Activated CD8-positive, alpha-beta T cell treated with anti-CD3 and anti-CD28 coated beads for 36 hours (primary cell): ENCODE measurements at regions not wholly inside any gene's neighbourhood (a gene's known extent, or its start where the extent isn't known, plus 50 kb on each side); places are given as distances from the start of the nearest gene placed in this dataset.
"Not testable (repeated sequence)": the region's sequence is repeated elsewhere in the genome, so short reads cannot be mapped to it uniquely, and the experiment has no call there.

Source experiments
- ATAC-seq: fragments of 200-7000 bp; cut with Tn5 transposase; one replicate; pipeline ENCODE4 v1.10.0; 2021; ENCODE audit warnings: mild to moderate bottlenecking, moderate library complexity
- CTCF ChIA-PET: fragments of 350-600 bp; sonication (Branson Sonifier 250); formaldehyde crosslinking; loops from one replicate; lab custom pipeline; 2021; ENCODE audit warnings: antibody characterized with exemption; lab: Charles Lee
- POLR2A ChIA-PET: fragments of 350-600 bp; sonication (Branson Sonifier 250); formaldehyde crosslinking; loops from one replicate; lab custom pipeline; 2021; ENCODE audit warnings: antibody characterized with exemption; lab: Charles Lee
- DNase-seq: peaks from one replicate; pipeline ENCODE4 v3.0.0-alpha.2; 2020
- H3K27ac Mint-ChIP-seq: one replicate; pipeline ENCODE4 v1.8.0; 2021; ENCODE audit warnings: mild to moderate bottlenecking, mixed read lengths
- H3K27me3 Mint-ChIP-seq: one replicate; pipeline ENCODE4 v1.8.0; 2021; ENCODE audit warnings: mixed read lengths
- H3K36me3 Mint-ChIP-seq: one replicate; pipeline ENCODE4 v1.8.0; 2021; ENCODE audit warnings: low read depth, mixed read lengths
- H3K4me1 Mint-ChIP-seq: one replicate; pipeline ENCODE4 v1.8.0; 2021; ENCODE audit warnings: low read depth, mixed read lengths
- H3K4me3 Mint-ChIP-seq: one replicate; pipeline ENCODE4 v1.8.0; 2021; ENCODE audit warnings: mild to moderate bottlenecking, moderate library complexity, mixed read lengths
- H3K9me3 Mint-ChIP-seq: one replicate; pipeline ENCODE4 v1.8.0; 2021; ENCODE audit warnings: mixed read lengths
- intact Hi-C: fragments of 100-400 bp; cut with micrococcal nuclease; formaldehyde crosslinking; loops from one replicate; pipeline ENCODE4 v1.10.0; 2022
- TF ChIP-seq, protein P1 (sequence below): fragments of 200-600 bp; IDR thresholded peaks from one replicate; pipeline ENCODE4 v1.8.0; 2022; ENCODE audit warnings: antibody characterized with exemption, mild to moderate bottlenecking

DNA sequence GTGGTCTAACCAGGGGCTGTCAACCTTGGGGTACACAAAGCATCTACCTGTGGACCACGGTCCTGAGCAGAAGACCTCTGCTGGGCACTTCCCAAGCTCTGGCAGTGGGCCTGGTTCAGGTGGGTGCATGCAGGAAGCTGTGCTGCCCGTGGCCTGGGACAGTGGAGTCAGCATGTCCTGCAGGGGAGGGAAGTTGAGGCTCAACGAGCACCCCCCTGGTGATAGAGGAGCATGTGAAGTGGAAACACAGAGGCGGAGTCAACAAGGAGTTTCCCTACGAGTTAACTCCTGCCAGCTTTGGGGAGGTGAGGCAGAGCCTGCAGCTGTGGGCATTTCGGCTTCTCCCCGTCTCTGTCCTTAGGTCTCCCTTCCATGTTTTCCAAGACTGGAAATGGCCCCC is 67.5 kb upstream of the IRX2 start:
- ChIA-PET CTCF (no interaction called here), POLR2A (no interaction called here)
- Mint-ChIP-seq H3K27me3 (no peaks in the 10 kb centered on the region), H3K9me3 (peaks cover 4% of the 10 kb centered on the region), H3K36me3 (no peaks in the 10 kb centered on the region), H3K4me3 (no peak overlapping the region), H3K4me1 (no peaks in the 10 kb centered on the region), H3K27ac (no peak overlapping the region)
- no peak for ATAC-seq
- intact Hi-C loops = no loop called here
- no peak for DNase-seq
- TF ChIP-seq, protein P1, sequence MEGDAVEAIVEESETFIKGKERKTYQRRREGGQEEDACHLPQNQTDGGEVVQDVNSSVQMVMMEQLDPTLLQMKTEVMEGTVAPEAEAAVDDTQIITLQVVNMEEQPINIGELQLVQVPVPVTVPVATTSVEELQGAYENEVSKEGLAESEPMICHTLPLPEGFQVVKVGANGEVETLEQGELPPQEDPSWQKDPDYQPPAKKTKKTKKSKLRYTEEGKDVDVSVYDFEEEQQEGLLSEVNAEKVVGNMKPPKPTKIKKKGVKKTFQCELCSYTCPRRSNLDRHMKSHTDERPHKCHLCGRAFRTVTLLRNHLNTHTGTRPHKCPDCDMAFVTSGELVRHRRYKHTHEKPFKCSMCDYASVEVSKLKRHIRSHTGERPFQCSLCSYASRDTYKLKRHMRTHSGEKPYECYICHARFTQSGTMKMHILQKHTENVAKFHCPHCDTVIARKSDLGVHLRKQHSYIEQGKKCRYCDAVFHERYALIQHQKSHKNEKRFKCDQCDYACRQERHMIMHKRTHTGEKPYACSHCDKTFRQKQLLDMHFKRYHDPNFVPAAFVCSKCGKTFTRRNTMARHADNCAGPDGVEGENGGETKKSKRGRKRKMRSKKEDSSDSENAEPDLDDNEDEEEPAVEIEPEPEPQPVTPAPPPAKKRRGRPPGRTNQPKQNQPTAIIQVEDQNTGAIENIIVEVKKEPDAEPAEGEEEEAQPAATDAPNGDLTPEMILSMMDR = no peak

DNA sequence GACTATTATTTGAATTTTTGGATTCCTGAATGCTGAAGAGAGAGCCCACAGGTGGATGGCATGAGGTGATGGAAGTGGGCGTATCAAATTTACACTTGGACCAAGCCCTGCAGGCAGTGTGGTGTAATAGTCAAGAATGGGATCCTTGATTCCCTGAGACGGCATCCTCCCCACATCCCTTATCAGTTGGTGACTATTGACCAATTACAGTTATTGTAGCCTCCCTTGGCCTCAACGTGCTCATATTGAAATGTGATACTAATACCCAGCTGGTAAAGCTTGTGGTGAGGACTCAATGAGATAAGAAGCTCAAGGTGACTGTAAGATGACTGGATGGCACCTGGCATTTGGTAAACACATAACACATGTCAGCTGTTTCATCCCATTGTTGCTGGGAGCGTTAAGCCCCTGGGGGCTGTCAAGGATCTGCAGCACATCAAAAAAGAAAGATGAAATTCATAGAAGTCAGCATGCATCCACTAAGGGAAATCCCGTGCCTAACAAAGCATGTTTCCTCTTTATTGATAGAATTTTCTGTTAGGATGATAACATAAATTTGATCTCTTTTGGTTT is 65.6 kb upstream of the IRX2 start:
- DNase-seq (no peak), ATAC-seq (no peak)
- Mint-ChIP-seq H3K27me3 (no peaks in the 10 kb centered on the region), H3K36me3 (no peaks in the 10 kb centered on the region), H3K4me3 (no peak overlapping the region), H3K9me3 (peaks cover 4% of the 10 kb centered on the region), H3K4me1 (no peaks in the 10 kb centered on the region), H3K27ac (no peak overlapping the region)
- TF ChIP-seq, protein P1 = no peak
- POLR2A ChIA-PET = no interaction called here
- CTCF ChIA-PET = no interaction called here
- intact Hi-C loops = no loop called here

DNA sequence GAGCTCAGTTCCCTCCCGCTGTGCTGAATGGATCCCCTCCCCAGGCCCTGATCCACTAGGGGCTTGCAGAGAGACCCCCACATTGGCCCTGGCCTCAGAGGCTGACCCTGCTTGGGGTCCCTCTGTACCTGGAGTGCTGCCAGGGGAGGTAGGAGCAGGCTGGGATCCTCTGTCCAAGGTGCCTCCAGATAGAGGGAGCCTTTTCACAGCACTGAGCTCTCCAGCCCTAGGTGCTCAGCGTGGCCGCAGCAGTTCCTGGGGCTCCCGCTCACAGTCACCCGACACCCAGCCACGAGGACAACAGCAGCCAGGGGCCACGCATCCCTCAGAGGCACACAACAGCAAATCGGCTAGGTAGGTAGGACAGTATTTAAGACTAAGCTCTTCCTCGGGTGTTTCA is 62.2 kb upstream of the IRX2 start:
- intact Hi-C loops = no loop called here
- no peaks in the 10 kb centered on the region for H3K9me3 Mint-ChIP-seq
- ChIA-PET CTCF (no interaction called here), POLR2A (no interaction called here)
- H3K4me3 Mint-ChIP-seq = no peak overlapping the region
- TF ChIP-seq, protein P1 = no peak
- H3K27ac Mint-ChIP-seq = no peak overlapping the region
- no peaks in the 10 kb centered on the region for H3K36me3 Mint-ChIP-seq
- H3K4me1 Mint-ChIP-seq = no peaks in the 10 kb centered on the region
- ATAC-seq (no peak), DNase-seq (no peak)
- no peaks in the 10 kb centered on the region for H3K27me3 Mint-ChIP-seq

DNA sequence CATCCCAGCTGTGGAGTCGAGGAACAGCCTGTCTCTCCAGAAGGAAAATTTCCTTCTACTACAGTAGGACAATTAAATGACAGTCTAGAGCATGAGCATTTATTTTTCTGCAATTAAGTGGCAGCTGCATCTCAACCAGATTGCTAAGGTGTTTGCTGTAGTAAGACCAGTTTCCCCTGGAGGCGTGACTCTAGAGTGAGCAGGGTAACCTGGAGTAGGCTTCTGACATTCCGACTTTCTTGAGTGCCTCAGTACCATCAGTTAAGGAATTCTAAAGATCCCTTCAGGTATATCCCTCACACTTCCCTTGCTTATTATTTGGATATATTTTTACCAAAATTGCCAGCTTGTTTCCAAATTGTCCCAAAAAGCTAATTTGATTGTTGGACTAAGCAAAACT is 59.2 kb upstream of the IRX2 start:
- DNase-seq = no peak
- intact Hi-C loops = no loop called here
- ChIA-PET POLR2A (no interaction called here), CTCF (no interaction called here)
- H3K27me3 Mint-ChIP-seq = peaks cover 1% of the 10 kb centered on the region
- no peaks in the 10 kb centered on the region for H3K36me3 Mint-ChIP-seq
- no peak for ATAC-seq
- no peak overlapping the region for H3K4me3 Mint-ChIP-seq
- H3K27ac Mint-ChIP-seq = no peak overlapping the region
- H3K4me1 Mint-ChIP-seq = no peaks in the 10 kb centered on the region
- peaks cover 3% of the 10 kb centered on the region for H3K9me3 Mint-ChIP-seq
- TF ChIP-seq, protein P1 = no peak

DNA sequence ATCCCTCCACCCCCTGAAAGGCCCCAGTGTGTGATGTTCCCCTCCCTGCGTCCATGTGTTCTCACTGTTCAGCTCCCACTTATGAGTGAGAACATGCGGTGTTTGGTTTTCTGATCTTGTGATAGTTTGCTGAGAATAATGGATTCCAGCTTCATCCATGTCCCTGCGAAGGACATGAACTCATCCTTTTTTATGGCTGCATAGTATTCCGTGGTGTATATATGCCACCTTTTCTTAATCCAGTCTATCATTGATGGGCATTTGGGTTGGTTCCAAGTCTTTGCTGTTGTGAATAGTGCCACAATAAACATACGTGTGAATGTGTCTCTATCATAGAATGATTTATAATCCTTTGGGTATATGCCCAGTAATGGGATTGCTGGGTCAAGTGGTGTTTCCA is 55.8 kb upstream of the IRX2 start:
- H3K4me3 Mint-ChIP-seq, H3K36me3 Mint-ChIP-seq, CTCF ChIA-PET, ATAC-seq, POLR2A ChIA-PET, H3K4me1 Mint-ChIP-seq, intact Hi-C loops, H3K27me3 Mint-ChIP-seq, H3K27ac Mint-ChIP-seq, H3K9me3 Mint-ChIP-seq, DNase-seq: not testable (repeated sequence)

DNA sequence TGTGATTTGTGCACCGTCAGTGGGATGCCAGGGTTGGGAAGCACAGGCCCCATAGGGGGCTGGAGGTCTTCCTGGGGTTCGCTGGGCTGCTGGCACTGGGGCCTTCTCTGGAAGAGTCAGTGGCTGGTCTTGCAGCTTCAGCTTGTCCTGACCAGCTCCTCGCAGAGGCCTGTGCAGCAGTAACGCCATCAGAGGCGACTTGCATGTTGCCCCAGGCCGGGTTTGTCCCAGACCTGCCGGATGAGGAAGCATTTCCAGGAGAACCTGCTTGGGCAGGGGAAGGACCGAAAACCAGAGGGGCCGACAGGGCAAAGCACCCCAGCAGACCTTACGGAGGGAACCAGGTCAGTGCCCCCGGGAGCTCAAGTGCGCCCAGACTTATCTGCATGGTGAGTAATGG is 54.7 kb upstream of the IRX2 start:
- POLR2A ChIA-PET = no interaction called here
- Mint-ChIP-seq H3K4me1 (no peaks in the 10 kb centered on the region), H3K27ac (no peak overlapping the region), H3K27me3 (peaks cover 1% of the 10 kb centered on the region), H3K9me3 (peaks cover 3% of the 10 kb centered on the region), H3K4me3 (no peak overlapping the region), H3K36me3 (no peaks in the 10 kb centered on the region)
- ATAC-seq (no peak), DNase-seq (no peak)
- intact Hi-C loops = no loop called here
- TF ChIP-seq, protein P1 = no peak
- CTCF ChIA-PET = no interaction called here
